GM18520 (cell line): ENCODE measurements at regions not wholly inside any gene's neighbourhood (a gene's known extent, or its start where the extent isn't known, plus 50 kb on each side); places are given as distances from the start of the nearest gene placed in this dataset.

Experiments
- ATAC-seq: cut with Tn5 transposase; IDR thresholded peaks from one replicate; pipeline ENCODE4 v1.9.1; 2021; ENCODE audit not compliant: unreplicated experiment

GRCh38 chr2:220263300-220263699 is 635.9 kb downstream of the SLC4A3 start:
- no peak for ATAC-seq

GRCh38 chr2:220269367-220269766 is 641.9 kb downstream of the SLC4A3 start:
- no peak for ATAC-seq

GRCh38 chr2:220270481-220271070 is 643.1 kb downstream of the SLC4A3 start:
- ATAC-seq: no peak

GRCh38 chr2:220272656-220273055 is 645.2 kb downstream of the SLC4A3 start:
- ATAC-seq: no peak

- no peak for ATAC-seq
Observed at GRCh38 chr2:220273082-220273481, 645.7 kb downstream of the SLC4A3 start.

GRCh38 chr2:220275454-220275853 is 648.0 kb downstream of the SLC4A3 start:
- no peak for ATAC-seq

- ATAC-seq: no peak
Observed at GRCh38 chr2:220276741-220277444, 649.5 kb downstream of the SLC4A3 start.

- ATAC-seq: no peak
Observed at GRCh38 chr2:220277445-220277975, 650.1 kb downstream of the SLC4A3 start.

- no peak for ATAC-seq
Observed at GRCh38 chr2:220278022-220278421, 650.6 kb downstream of the SLC4A3 start.

- no peak for ATAC-seq
Observed at GRCh38 chr2:220279372-220279771, 651.9 kb downstream of the SLC4A3 start.

GRCh38 chr2:220279840-220280239 is 652.4 kb downstream of the SLC4A3 start:
- ATAC-seq: no peak

- no peak for ATAC-seq
Observed at GRCh38 chr2:220280736-220281135, 653.3 kb downstream of the SLC4A3 start.

GRCh38 chr2:220281771-220282170 is 654.3 kb downstream of the SLC4A3 start:
- ATAC-seq: no peak

GRCh38 chr2:220282236-220282635 is 654.8 kb downstream of the SLC4A3 start:
- no peak for ATAC-seq

- no peak for ATAC-seq
Observed at GRCh38 chr2:220293966-220294365, 666.5 kb downstream of the SLC4A3 start.

- no peak for ATAC-seq
Observed at GRCh38 chr2:220296174-220296573, 668.7 kb downstream of the SLC4A3 start.

- ATAC-seq: no peak
Observed at GRCh38 chr2:220297093-220297492, 669.7 kb downstream of the SLC4A3 start.

GRCh38 chr2:220300806-220301205 is 673.4 kb downstream of the SLC4A3 start:
- ATAC-seq: no peak

- ATAC-seq: no peak
Observed at GRCh38 chr2:220302756-220303155, 675.3 kb downstream of the SLC4A3 start.

- no peak for ATAC-seq
Observed at GRCh38 chr2:220309215-220309614, 681.8 kb downstream of the SLC4A3 start.

- no peak for ATAC-seq
Observed at GRCh38 chr2:220310451-220310861, 683.0 kb downstream of the SLC4A3 start.

GRCh38 chr2:220315098-220315823 is 687.8 kb downstream of the SLC4A3 start:
- no peak for ATAC-seq
